Activated T-cell treated with anti-CD3 and anti-CD28 coated beads, Interleukin-2, amount 50 U/mL, for 48 hours (primary cell): ENCODE measurements at regions not wholly inside any gene's neighbourhood (a gene's known extent, or its start where the extent isn't known, plus 50 kb on each side); places are given as distances from the start of the nearest gene placed in this dataset.

Experiments used
- DNase-seq, 2 experiments: peaks; one replicate each; pipeline ENCODE4 v3.0.0-alpha.2; 2020

- DNase-seq: no peak
These were observed 309.7 kb upstream of the C2CD4B start for GRCh38 chr15:62474771-62475124.

- no peak for DNase-seq
These were observed 310.5 kb upstream of the C2CD4B start for GRCh38 chr15:62475591-62475990.

DNA sequence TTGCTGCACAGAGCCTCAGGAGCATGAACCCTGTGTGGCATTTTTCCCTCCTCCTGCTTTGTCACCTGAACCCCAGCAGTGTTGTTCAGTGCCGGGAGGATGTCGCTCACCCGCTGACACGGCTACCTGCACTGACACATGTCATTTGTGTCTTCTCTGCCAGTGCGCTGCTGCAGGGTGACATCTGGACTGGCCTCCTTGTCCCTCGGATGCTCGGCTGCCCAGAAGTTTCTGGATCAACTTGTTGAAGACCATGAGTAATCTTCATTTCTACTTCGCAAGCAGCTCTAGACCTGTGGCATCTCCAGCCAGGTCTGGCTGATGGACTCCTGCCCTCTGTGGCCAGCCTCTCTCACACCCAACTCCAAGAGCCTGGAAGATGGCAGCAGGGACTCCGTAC lies 311.1 kb upstream of the C2CD4B start:
- DNase-seq: no peak

DNA sequence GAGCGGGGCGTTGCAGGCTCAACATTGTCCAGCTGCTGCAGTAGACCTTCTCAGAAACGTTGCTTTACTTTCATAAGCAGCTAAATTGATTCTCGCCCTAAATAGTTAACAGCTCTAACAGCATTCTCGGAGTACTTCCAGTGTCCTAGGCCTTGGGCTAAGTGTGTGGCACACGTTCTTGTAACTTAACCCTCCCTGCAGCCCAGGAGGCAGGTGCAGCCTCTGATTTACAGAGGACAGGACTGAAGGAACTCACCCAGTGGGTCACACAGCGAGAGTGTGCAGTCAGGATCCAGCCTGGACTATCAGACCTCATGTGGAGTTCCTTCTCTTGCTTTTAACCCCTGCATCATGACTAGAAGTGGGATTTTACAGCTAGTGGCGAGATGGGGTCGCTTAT lies 312.8 kb upstream of the C2CD4B start:
- no peak for DNase-seq

GRCh38 chr15:62482785-62483429 lies 317.8 kb upstream of the C2CD4B start:
- peak; percentile 21 to 26 for DNase-seq

DNA sequence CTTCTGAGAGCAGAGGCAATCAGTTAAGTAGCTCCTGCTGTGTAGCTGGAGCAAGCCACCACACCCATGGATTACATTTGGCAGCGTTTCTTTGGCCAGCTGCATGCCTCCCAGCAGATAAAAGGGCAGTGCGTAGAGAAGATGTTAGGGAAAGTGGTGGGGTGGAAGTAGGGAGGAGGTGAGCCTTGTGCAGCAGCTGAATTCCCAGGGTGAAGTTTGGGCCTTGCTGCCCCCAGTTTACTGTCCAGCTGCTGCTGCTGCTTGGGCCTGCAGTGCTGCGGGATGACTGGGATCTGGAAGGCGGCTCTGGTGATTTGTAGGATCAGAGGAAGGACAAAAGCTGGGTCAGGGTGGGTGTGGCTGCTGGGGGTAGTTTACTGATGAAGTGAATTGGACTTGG lies 318.7 kb upstream of the C2CD4B start:
- DNase-seq: no peak

GRCh38 chr15:62485170-62485720 lies 320.2 kb upstream of the C2CD4B start:
- DNase-seq: no peak

- DNase-seq: no peak
These were observed 321.0 kb upstream of the C2CD4B start for GRCh38 chr15:62486041-62486440.

- DNase-seq: no peak
These were observed 323.3 kb upstream of the C2CD4B start for GRCh38 chr15:62488387-62488786.

DNA sequence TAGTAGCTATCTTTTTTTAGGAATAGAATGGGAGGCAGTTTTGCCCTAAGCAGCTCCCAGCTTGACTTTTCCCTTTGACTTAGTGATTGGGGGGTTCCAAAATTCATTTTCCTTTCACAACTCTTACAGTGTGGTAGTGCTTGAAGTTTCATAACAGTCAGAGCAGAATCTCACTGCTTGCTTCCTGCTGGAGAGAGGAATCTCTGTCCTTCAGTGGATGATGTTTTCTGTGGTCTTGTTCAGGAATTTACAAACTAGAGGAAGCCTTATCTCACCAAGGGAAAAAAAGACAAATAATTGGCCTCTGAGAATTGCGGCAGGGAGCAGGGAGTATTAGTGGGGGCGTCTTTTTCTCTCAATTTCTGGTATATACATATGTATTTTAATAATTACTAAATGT lies 326.6 kb upstream of the C2CD4B start:
- DNase-seq: no peak

GRCh38 chr15:62492900-62493299 lies 327.8 kb upstream of the C2CD4B start:
- no peak for DNase-seq

GRCh38 chr15:62494197-62494596 lies 329.1 kb upstream of the C2CD4B start:
- DNase-seq: no peak

DNA sequence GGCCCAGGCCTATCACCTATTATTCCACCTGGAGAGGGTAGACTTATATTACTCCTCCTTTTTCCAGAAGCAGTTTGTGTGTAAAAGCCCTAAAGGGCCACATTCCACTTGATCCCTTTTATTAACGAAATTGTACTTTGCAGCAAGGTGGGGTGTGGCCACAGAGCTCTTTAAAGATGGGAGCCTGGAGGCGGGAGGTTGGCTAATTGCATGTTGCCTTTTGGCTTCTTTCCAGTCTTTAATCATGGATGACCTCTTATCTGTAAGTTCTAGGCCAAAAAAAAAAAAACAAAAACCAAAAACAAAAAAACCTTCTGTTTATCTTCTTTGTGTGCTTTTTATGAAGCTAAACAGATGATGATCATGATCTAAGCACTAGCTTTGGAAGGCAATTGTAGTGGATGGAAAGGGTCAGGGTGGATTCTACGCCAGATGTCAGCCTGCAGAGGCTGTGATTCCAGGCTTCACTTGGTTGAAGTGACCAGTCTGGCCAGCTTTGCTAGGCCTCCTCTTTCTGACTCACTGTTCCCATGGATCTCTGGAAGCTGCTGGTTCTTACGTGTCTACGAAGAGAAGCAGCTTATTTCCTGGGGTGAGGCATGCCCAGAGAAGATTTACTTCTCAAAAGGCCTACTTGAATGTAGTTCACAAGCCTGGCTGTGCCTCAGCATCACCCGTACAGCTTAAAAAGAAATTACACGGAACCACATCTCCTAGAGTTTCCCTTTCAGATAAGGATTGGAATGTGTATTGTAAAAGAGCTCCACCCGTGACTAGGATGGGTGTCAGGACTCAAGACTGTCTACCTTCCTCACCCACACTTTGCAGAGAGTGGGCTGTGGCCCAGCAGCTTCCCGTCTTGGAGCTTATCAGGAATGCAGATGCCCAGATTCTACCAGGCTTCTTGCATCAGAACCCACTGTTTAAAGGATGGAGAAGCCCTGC lies 330.9 kb upstream of the C2CD4B start:
- DNase-seq: no peak

DNA sequence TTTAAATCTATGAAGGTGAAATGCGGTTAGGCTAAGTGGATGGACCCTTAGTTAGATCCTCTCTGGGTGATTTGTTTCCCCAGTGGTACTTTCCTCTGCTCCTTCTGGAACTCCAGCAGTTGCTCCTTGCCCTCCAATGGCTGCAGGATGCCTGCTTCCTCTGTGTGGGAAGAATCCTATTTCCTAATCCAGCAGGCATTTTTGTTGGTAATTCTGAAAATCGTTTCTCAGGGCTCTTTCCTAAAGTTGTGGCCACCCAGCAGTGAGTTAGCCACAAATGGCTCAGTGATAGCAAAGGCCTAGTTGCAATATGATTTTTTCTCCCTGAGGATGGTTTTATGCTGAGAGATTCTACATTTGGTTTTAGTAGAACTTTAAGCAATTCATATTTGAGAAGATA lies 332.3 kb upstream of the C2CD4B start:
- DNase-seq: no peak

DNA sequence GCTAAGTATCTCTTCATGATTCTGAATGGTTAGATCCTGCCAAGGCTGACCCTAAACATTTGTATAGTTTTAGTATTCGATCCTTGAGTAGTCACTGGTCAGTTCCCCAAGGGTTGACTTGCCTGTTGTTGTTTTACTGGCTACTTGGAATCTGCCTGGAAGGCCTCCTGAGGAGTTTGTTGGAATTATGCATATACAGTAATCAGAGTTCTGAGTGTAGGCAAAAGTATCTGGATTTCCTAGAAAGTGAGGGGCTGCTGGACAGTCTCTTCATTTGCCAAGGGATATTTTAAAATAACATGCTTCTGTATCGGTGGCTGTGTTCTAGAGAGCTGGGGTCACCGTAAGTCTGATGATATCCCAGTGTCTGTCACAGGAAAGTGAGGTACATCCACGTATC lies 333.2 kb upstream of the C2CD4B start:
- DNase-seq: no peak

GRCh38 chr15:62498712-62499111 lies 333.6 kb upstream of the C2CD4B start:
- no peak for DNase-seq

GRCh38 chr15:62500325-62500724 lies 335.2 kb upstream of the C2CD4B start:
- DNase-seq: no peak

- DNase-seq: no peak
These were observed 337.4 kb upstream of the C2CD4B start for GRCh38 chr15:62502451-62502850.

DNA sequence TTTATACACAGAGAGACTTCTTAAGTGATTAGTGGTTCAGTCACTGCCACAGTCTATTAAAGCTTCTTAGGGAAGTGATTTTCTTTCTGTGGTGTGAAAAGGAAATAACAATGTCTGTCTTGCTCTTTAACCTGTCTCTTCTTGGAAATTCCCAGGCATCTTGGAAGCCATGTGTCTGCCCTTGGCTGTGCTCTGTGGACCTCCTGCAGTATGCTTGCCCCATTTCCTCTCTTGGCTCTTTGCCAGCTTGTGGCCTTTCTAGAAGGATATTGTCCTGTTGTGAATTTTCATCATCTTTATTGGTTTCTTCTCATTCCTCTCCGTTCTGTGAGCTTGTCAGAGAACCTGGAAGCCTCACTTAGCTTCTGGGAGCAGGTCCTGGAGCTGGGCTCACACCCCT lies 338.4 kb upstream of the C2CD4B start:
- no peak for DNase-seq

- DNase-seq: no peak
These were observed 340.7 kb upstream of the C2CD4B start for GRCh38 chr15:62505762-62506161.

DNA sequence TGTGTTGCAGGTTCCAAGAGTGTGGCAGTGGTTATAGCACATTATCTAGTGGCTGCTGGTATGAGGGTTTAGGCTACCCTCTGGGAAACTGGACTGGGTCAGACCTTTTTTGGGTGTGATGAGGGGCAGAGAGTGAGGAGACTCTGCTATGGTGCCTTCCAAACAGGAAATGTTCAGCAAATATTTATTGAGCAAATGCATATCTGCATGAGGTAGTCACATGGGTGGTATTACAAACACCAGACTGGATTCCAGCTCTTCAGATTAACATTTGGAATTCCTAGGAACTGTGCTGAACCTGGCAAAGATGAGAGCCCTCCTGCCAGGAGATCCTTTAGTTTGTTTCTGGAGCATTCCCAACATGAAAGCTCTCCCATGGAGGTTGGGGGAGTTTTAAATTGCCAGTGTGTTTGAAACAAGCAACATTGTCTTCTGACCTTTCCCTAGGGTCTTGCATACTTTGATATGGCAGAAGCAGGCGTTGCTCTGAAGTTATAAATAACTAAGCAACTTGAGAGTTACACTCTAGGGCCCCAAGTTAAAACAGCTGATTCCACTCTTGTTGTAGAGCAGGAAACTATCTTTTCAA lies 341.2 kb upstream of the C2CD4B start:
- DNase-seq: no peak

DNA sequence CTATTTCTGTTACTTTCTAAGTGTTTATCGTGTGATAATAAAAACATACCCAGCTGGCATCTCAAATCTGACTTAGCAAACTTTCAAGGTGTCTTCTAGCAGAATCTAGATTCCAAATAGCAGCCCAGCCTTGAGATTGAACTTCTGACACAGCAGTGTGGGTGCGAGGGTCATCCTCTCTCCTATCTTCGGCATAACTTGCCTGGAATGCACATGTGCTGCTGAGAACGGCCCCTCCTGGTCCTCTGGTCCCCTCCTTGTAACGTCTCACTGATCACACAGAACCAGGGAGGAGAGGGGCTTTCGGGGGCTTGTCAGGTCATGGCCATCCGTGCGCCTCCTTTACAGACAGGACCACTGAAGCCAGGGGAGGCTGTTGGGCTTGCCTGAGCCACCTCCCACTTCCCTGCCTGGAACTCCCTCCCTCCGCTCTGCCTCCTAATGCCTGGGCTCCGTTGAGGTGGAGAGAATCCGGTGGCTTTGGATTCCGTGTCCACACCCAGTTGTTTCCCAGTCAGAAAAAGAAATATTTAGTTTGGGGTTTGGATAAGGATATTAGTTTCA lies 344.4 kb upstream of the C2CD4B start:
- no peak for DNase-seq

DNA sequence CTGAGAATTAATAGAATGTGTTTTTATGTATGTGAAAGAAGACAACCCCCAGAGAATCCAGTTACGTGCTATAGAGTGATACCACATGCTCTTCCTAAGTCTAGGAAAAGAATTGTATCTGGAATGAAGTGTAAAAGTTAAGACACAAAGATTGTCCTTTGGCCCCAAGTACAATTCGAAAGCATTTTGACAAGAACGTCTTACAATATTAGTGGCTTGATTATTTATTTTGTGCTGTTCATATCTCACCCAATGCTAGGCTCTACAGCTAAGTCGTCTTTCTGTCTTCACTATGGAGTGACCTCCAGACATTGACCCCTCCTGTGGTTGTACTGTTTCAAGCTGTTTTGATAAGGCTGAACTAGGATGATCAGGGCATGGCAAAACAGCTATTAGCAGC lies 345.7 kb upstream of the C2CD4B start:
- DNase-seq: no peak

GRCh38 chr15:62512904-62513303 lies 347.8 kb upstream of the C2CD4B start:
- DNase-seq: no peak
